Testis (tissue), 2 donors: ENCODE measurements at regions not wholly inside any gene's neighbourhood (a gene's known extent, or its start where the extent isn't known, plus 50 kb on each side); places are given as distances from the start of the nearest gene placed in this dataset.
A peak's percentile ranks its signal among the peaks of the same experiment; 100 is the strongest.

Experiments used
- DNase-seq: peaks from one replicate; pipeline ENCODE4 v3.0.0-alpha.2; 2019
- H3K27ac ChIP-seq, 2 donors: fragments of 200-600 bp; sonication (generic); one replicate each; pipeline ENCODE4 v1.5.1; 2019
- H3K27me3 ChIP-seq: fragments of 200-600 bp; sonication (generic); one replicate; pipeline ENCODE4 v1.5.1; 2019
- H3K36me3 ChIP-seq: fragments of 200-600 bp; sonication (generic); one replicate; pipeline ENCODE4 v1.5.1; 2017; ENCODE audit warnings: low read depth; ENCODE audit errors: missing control alignments
- H3K4me1 ChIP-seq: fragments of 200-600 bp; sonication (generic); one replicate; pipeline ENCODE4 v1.5.1; 2019
- H3K4me3 ChIP-seq, 2 donors: fragments of 200-600 bp; sonication (generic); one replicate each; pipeline ENCODE4 v1.5.1; 2017 to 2019
- H3K9me3 ChIP-seq: fragments of 200-600 bp; sonication (generic); one replicate; pipeline ENCODE4 v1.5.1; 2017
- POLR2A ChIP-seq: fragments of 450-650 bp; IDR thresholded peaks from one replicate; pipeline ENCODE4 v1.6.1; 2017; ENCODE audit warnings: antibody characterized with exemption, mild to moderate bottlenecking, moderate library complexity
- WGBS, 2 donors: methylation state at CpG; one replicate each; pipeline ENCODE4 v1.1.5; 2018; 5-methylcytosine and 5-hydroxymethylcytosine counted together
- intact Hi-C: fragments of 100-400 bp; cut with DNase I; formaldehyde crosslinking; loops from one replicate; pipeline ENCODE4 v1.15.1; 2023; ENCODE audit warnings: low total_unique reads
- TF ChIP-seq, protein P1 (sequence below), 3 experiments: fragments of 450-650 bp in 2 of 3; fragments of 200-600 bp in 1 of 3; sonication (generic) in 1 of 3; IDR thresholded peaks; one replicate each; pipeline ENCODE4 v1.5.1; 2016 to 2019; ENCODE audit warnings: antibody characterized with exemption in 3 of 3, mild to moderate bottlenecking in 2 of 3, moderate library complexity in 1 of 3

DNA sequence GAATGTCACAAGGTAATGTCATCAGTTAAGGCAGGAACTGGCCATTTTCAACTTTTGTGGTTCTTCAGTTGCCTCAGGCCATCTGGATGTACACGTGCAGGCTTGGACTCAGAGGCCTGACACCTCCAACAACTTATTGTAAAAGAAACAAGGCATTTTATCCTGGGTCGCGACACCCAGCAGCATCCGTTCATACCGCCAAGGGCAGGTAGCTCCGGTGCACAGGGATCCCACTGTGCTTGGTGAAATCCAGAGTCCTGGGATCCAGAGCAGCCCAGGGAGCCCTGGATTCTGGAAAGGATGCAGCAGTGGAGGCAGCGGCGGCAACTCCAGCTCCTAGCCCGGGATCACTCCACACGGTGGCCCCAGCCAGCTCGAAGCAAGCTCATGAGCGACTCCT is 380.9 kb upstream of the STXBP6 start:
- intact Hi-C loops: loop anchor here (10.0 kb wide), 1 partner anchor 686 kb away; no protein-coding TSS in a partner anchor

DNA sequence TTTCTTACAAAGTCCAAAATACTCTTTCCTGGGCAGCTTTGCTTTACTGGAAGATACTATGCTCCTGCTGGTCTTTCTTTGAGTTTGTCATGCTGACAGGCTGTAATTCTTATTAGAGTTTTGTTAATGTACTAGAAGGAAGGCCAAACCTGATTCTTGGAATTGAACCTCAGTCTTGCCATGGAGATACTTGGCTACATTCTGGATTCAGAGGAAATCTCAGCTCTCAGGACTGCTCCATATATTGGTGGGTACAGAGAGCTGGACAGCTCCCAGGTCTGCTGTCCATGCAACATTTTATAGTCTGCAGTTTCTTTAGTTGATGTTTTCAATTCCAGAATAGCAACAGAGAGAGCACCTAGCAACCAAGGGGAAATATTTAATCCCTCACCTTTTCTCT is 363.1 kb upstream of the STXBP6 start:
- DNase-seq: no peak
- Histone ChIP-seq H3K36me3 (no peaks in the 10 kb centered on the region), H3K27me3 (no peaks in the 10 kb centered on the region), H3K9me3 (no peaks in the 10 kb centered on the region), H3K4me1 (no peaks in the 10 kb centered on the region), H3K27ac (no peak overlapping the region), H3K4me3 (no peak overlapping the region)
- intact Hi-C loops: no loop called here
- no peak for TF ChIP-seq POLR2A
- TF ChIP-seq, protein P1, sequence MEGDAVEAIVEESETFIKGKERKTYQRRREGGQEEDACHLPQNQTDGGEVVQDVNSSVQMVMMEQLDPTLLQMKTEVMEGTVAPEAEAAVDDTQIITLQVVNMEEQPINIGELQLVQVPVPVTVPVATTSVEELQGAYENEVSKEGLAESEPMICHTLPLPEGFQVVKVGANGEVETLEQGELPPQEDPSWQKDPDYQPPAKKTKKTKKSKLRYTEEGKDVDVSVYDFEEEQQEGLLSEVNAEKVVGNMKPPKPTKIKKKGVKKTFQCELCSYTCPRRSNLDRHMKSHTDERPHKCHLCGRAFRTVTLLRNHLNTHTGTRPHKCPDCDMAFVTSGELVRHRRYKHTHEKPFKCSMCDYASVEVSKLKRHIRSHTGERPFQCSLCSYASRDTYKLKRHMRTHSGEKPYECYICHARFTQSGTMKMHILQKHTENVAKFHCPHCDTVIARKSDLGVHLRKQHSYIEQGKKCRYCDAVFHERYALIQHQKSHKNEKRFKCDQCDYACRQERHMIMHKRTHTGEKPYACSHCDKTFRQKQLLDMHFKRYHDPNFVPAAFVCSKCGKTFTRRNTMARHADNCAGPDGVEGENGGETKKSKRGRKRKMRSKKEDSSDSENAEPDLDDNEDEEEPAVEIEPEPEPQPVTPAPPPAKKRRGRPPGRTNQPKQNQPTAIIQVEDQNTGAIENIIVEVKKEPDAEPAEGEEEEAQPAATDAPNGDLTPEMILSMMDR (IDR thresholded peaks at IDR 0.05): no peak

More for the DNA sequence above, 380.9 kb upstream of the STXBP6 start:
- 69 to 87% methylated on average over 12 of the region's 12 CpGs for WGBS, 2 donors
- no peaks in the 10 kb centered on the region for H3K27me3 ChIP-seq
- TF ChIP-seq POLR2A: no peak
- TF ChIP-seq, protein P1 (IDR thresholded peaks at IDR 0.05): no peak
- H3K9me3 ChIP-seq: no peaks in the 10 kb centered on the region
- no peaks in the 10 kb centered on the region for H3K36me3 ChIP-seq
- no peak for DNase-seq
- H3K4me3 ChIP-seq: no peak overlapping the region
- H3K27ac ChIP-seq: no peak overlapping the region
- H3K4me1 ChIP-seq: no peaks in the 10 kb centered on the region

DNA sequence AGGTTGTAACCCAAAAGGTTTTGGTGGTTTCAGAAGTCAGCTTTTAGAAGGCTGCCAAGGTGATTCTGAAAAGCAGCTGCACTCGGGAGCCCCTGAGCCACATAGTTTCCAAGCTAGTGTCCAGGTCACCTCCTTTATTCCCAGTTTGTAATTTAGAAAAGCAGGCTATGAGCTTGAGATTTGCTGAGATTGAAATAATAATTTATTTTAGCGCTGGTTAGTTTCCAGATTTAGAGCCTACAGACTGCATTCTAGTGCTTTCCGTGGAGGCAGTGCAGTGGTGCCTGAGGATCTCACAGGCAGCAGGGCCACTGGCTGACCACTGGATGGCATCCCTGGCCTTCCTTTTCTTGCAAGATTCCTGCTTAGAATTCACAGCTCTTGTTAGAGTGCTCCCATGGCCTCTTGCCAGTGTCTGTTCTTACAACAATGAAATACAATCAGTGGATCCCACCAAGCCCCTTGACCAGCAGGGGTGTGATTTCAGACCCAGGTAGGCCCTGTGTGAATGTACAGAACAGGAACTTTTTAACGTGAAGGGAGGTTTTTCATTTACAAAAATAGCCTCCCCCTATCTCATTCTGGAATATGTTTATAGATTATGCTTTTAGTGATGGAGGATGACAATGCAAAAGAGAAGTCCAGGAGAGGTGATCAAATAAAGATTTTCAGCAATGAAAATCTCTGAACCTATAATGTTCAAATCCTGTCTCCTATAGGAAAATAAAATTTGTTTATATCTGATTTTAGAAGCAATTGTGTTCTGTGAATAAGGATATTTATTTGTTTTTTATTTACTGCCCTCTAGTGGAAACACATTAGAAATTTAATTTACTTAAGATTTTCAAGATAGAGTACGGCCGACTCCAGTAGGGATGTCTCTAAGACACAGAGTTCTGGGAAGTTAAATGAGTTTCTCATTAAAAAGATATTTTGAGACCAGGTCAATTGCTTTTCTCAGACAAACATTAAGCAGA is 362.1 kb upstream of the STXBP6 start:
- Histone ChIP-seq H3K27ac (no peak overlapping the region), H3K4me1 (no peaks in the 10 kb centered on the region), H3K36me3 (no peaks in the 10 kb centered on the region), H3K4me3 (no peak overlapping the region), H3K27me3 (no peaks in the 10 kb centered on the region), H3K9me3 (no peaks in the 10 kb centered on the region)
- TF ChIP-seq, protein P1 (IDR thresholded peaks at IDR 0.05): peak in 1 of 3 experiments; percentile 16
- TF ChIP-seq POLR2A: no peak
- peak; percentile 59 for DNase-seq
- 57 to 64% methylated on average over 6 of the region's 6 CpGs for WGBS, 2 donors
- intact Hi-C loops: no loop called here

DNA sequence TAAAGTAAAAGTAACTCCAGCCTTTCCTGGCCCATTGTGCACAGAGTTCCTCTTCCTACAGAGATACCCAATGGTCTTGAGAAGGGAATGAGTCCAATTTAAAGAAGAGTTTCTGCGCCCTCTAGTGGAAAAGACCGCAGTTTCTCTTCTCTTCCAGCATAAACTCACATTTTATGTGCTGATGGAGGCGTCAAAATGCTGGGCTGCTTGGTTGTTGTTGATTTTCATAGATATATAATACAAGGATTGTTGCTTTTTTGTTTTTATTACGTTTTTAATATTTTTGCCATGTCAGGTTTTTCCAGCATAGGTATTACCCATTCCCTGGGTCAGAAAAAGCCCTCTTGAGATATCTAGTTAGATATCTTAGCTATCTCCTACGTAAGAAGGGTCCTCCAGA is 356.9 kb upstream of the STXBP6 start:
- TF ChIP-seq, protein P1 (IDR thresholded peaks at IDR 0.05): peak; percentile 30 to 54 (median 45)
- no peak for TF ChIP-seq POLR2A
- no peaks in the 10 kb centered on the region for H3K4me1 ChIP-seq
- no peaks in the 10 kb centered on the region for H3K36me3 ChIP-seq
- intact Hi-C loops: no loop called here
- H3K27ac ChIP-seq: no peak overlapping the region
- H3K27me3 ChIP-seq: no peaks in the 10 kb centered on the region
- H3K9me3 ChIP-seq: no peaks in the 10 kb centered on the region
- peak; percentile 89 for DNase-seq
- 18 to 24% methylated on average over 5 of the region's 5 CpGs for WGBS, 2 donors
- H3K4me3 ChIP-seq: no peak overlapping the region
